Suppressor macrophage treated with lipopolysaccharide for 1 hour (primary cell): ENCODE measurements at regions not wholly inside any gene's neighbourhood (a gene's known extent, or its start where the extent isn't known, plus 50 kb on each side); places are given as distances from the start of the nearest gene placed in this dataset.
A peak's percentile ranks its signal among the peaks of the same experiment; 100 is the strongest.
"Not testable (repeated sequence)": the region's sequence is repeated elsewhere in the genome, so short reads cannot be mapped to it uniquely, and the experiment has no call there.

Source experiments
- DNase-seq, 3 donors: peaks; one replicate each; pipeline ENCODE4 v3.0.0-alpha.2; 2020 to 2022

DNA sequence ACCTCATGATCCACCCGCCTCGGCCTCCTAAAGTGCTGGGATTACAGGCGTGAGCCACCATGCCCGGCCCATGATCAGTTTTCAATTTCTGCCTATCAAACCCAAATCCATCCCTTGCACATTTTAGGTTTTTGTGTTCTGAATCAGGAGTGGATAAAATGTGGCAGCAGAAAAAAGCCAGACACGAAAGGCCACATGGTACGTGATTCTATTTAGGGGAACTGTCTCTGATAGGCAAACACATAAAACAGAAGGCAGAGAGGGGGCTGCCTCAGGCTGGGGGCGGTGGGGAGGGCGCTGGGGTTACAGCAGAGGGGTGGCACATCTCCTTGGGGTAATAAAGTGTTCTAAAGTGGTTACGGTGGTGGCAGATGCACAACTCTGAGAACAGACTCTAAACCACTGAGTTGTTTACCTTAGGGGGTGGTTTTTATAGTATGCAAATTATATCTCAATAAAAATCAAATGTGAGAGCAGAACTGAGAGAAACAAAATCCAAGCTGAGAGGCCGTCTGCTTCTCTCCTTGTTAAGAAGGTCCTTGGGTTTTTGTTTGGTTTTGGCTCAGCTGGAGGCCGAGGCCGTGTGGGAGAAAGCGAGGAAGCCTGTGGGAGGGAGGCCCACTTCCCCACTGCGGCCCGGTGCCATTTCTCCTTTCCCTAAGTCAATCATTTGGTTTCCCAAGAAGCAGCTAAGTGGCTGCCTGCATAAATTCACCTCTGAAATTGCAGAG lies 78.0 kb downstream of the SOWAHC start:
- DNase-seq = peak; percentile 68 to 80 (median 72)

GRCh38 chr2:109692831-109693230 lies 78.7 kb downstream of the SOWAHC start:
- not testable (repeated sequence) for DNase-seq

GRCh38 chr2:109693292-109693691 lies 79.1 kb downstream of the SOWAHC start:
- peak; percentile 42 to 64 (median 52) for DNase-seq

GRCh38 chr2:109694190-109694589 lies 80.0 kb downstream of the SOWAHC start:
- DNase-seq = no peak

DNA sequence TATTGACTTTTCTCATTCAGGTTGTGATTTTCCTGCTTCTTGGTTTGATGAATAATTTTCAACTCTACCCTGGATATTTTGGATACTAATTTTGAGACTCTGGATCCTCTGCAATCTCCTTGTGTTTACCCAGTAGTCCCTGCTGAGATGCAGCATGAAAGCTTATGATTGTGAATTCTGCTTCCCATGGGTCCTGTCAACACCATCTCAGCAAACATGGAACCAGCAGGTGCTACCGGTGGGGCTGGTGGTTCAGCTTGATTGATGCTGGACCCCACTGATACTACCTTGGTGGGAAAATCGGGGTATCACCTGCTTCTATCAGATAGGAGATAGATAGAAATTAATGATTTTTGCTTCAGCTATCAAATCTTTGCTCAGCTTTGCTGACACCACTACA lies 81.1 kb downstream of the SOWAHC start:
- DNase-seq = no peak

DNA sequence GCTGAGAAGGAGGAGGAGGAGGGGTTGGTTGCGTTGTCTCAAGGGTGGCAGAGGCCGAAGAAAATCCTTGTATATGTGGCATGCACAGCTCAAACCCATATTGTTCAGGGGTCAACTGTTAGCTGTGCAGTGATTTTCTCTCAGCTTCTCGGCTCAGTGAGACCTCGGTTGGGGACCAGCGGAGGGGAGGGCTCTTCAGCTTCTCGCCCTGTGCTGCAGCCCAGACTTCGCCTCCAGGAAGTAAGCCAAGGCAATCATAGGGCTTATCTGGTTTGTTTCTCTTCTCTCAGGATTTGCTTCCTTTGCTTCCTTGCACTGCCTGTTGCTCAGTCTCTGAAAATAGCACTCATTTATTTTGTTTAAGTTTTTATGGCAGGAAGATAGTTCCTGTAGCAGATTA lies 85.5 kb downstream of the SOWAHC start:
- DNase-seq = no peak

- no peak for DNase-seq
Observed at GRCh38 chr2:109700680-109701274, 86.6 kb downstream of the SOWAHC start.

- no peak for DNase-seq
Observed at GRCh38 chr2:109701362-109701761, 87.2 kb downstream of the SOWAHC start.

- DNase-seq = no peak
Observed at GRCh38 chr2:109702250-109702985, 88.3 kb downstream of the SOWAHC start.

DNA sequence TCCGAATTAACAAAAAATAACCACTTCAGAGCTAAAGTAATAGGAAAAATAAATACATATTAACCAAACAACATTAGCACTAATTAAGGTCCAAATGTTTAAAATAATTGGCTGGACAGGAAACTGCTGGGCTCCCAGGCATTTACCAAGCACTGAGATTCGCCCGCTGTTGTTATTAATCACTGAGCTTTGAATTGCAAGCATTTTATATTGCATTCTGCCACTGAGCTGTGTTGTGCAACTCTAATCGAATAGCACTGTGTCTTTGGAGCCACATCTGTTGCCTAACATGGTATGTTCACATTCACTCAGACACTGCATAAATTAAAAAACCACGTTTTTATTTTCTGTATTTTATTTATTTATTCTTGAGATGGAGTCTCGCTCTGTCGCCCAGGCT lies 88.9 kb downstream of the SOWAHC start:
- no peak for DNase-seq

- DNase-seq = no peak
Observed at GRCh38 chr2:109703798-109704197, 89.6 kb downstream of the SOWAHC start.

GRCh38 chr2:109707281-109708147 lies 86.6 kb upstream of the RGPD5 start:
- no peak for DNase-seq

- no peak for DNase-seq
Observed at GRCh38 chr2:109710505-109711229, 83.4 kb upstream of the RGPD5 start.

DNA sequence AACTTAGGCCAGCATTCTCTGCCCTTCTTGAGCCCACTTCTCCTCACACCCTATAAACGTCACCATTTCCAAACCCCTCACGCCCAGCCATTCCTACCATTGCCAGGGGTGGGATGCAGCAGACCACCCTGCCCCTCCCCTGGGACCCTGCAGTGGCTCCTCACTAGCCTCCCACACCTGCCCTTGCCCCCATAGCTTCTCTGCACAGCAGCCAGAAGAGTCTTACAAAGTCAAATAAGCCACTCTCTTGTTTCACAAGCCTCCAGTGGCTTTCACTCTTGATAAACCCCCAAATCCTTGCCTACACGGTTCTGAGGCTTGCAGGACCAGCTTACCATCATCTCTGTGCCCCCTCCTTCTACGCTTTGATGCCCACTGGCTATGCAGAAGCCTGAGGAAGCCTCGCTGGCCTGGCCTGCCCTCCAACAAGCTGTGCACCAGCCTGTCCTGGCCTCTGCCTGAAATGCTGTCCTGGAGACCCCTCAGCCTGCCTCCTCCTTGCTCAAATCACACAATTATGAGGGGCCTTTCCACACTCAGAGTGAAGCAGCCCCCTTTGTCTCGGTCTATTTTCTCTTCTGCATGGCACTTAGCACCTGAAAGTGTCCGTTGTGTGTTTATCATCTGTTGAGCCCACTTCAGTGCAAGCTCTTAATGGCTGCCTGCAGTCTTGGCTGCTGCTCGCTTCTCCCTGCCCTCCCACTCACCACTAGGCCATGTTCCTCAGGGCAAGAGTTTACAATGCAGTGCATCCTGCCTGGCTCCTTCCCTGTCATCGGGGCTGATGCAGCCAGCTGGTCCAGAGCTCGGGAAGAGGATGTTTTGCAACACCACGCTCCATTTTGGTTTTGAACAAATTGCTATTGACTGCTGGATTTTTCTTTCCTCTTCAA lies 82.6 kb upstream of the RGPD5 start:
- DNase-seq = no peak

- no peak for DNase-seq
Observed at GRCh38 chr2:109712123-109712449, 82.0 kb upstream of the RGPD5 start.

GRCh38 chr2:109712746-109713145 lies 81.4 kb upstream of the RGPD5 start:
- DNase-seq = no peak

DNA sequence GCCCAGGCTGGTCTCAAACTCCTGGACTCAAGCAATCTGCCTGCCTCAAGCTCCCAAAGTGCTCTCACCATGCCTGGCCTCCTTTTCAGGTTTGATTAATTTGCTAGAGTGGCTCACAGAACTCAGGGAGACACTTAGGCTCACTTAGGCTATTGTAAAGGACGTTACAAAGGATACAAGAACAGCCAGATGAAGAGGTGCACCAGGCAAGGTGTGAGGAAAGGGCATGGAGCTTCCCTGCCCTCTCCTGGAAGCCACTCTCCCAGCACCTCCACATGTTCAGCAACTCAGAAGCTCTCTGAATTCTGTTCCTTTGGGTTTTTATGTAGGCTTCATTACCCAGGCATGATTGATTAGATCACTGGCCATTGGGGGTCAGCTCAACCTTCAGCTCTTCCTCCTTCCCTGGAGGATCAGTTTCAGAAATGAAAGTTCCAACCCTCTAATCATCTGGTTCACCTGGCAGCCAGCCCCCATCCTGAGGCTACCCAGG lies 78.7 kb upstream of the RGPD5 start:
- DNase-seq = peak in 1 of 3 donors; percentile 8

DNA sequence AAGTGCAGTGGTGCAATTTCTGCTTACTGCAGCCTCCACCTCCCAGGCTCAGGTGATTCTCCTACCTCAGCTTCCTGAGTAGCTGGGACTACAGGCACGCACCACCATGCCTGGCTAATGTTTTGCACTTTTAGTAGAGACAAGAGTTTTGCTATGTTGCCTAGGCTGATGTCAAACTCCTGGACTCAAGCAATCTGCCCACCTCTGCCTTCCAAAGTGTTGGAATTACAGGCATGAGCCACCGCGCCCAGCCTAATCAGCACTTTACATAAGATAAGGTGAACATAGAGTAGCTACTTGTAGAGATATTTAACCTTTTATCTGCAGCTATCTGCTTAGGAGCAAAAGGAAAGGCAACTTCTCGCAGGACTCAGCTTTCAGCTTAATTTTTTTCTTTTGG lies 77.5 kb upstream of the RGPD5 start:
- not testable (repeated sequence) for DNase-seq

GRCh38 chr2:109718139-109718538 lies 76.0 kb upstream of the RGPD5 start:
- DNase-seq = no peak

GRCh38 chr2:109719871-109720270 lies 74.2 kb upstream of the RGPD5 start:
- no peak for DNase-seq
